Kidney tubule cell (primary cell): ENCODE measurements at regions not wholly inside any gene's neighbourhood (a gene's known extent, or its start where the extent isn't known, plus 50 kb on each side); places are given as distances from the start of the nearest gene placed in this dataset.

ENCODE experiments used
- DNase-seq: peaks from one replicate; pipeline ENCODE4 v3.0.0-alpha.2; 2018; ENCODE audit warnings: low spot score

DNA sequence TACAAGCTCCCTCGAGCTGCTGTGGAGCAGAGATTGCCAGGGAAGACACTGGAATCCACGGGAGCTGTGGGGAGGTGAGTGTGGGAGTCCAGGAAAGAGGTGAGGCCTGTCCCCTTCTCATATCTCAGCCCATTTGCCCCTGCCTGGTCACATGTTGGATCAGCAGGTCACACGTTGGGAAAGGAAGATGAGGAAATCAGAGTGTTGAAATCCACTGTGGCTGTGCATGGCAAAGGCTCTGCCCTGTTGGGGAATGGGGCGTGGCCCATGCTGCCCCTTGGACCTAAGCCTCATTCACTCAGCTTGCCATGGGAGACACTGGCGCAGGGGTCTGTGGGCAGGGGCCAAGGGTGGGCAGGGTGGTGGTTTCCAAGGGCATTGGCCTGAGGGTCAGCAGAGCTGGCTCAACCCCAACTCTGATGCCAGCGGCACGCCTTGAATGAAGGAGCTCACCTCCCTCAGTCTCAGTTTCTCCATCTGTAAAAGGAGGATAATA lies 85.4 kb upstream of the CPEB4 start:
- DNase-seq: peak; percentile 40

DNA sequence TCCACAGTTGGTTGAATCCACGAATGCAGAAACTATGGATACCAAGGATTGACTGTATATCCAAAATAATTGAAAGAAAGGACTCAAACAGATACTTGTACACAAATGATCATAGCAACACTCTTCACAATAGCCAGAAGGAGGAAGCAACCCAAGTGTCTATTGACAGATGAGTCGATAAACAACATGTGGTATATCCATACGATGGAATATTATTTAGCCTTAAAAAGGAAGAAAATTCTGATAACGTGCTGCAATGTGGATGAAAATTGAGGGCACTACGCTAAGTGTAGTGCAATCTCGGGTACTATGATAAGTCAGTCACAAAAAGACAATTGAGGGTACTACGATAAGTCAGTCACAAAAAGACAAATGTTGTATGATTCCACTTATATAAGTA lies 83.6 kb upstream of the CPEB4 start:
- no peak for DNase-seq

DNA sequence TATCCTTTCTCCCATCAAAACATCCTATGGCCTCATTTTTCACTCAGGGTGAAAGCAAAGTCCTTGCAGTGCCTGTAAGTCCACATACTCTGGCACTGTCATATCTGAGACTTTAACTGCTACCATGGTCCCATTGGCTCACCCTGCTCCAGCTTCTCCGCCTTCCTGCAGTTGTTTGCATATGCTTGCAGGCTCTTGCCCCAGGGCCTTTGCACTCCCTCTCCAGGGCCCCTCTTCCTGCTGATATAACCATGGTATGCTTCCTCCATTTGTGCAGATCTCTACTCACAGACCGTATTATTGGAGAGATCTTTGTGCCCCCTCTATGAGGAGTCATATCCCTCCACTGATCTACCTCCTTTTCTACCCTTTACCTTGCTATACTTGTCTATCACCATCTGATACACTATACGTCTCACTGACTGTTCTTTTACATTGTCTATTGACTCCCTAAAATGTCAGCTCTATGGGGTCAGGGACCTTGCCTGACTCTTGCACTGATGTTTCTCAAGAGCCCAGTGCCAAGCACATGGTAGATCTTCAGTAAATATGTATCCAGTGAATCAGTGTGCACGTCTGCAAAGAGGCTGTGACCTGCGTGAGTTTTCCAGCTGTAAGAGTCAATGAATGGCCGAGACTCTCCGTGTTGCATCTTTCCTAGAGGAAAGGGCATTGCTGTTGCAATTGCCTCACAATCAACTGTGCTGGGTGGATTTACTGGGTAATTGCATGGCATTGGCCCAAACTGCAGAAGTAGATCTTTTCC lies 81.7 kb upstream of the CPEB4 start:
- no peak for DNase-seq

DNA sequence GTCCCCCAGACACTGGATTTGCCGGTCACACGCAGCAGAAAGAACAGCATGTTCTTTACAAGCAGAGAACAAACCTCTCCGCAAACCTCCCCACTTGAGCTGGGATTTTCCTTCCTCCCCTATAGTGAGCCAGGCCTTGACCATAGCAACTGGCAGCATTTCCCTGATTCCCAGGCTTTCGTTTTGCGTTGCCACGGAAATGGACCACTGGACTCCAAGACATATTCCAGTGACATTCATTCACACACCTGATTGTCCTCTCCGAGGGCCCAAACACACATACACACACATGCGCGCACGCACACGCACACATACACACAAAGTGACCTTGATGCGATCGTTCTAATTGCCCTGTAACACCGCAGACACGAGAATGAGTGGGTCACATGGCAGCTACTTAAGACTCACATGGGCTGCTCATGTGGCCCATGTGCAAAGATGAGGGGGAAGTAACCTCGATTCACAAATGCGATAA lies 80.9 kb upstream of the CPEB4 start:
- DNase-seq: no peak

DNA sequence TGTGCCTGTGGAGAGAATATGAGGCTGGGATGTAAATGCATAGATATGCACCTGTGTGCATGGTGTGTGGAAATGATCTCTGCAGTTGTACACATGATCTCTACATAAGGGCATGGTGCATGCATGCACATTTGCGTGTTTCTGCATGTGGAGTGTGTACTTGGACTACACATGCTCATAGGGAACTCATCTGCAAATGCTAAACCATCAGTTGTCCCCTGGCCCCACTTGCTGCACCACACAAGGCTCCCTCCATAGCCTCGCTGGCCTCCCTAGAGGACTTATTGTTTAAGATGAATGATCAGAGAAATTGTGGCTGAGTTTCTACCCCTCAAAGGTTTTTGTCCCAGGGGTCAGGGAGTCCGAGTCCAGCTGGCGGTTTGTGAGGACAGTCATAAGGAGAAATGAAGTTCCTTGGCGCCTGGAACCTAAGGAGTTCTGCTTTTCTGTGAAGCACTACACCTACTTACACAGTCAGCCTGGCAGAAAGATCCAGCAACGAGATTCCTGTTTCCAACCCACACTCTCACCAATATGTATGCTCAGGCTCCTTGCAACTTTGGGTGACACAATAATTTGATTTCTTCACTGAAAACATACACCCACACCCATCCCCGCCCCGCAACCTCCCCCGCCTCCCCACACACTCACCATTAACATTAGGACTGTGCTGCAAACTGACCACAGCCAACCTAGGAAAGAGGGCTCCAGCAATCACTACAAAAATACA lies 79.9 kb upstream of the CPEB4 start:
- no peak for DNase-seq

DNA sequence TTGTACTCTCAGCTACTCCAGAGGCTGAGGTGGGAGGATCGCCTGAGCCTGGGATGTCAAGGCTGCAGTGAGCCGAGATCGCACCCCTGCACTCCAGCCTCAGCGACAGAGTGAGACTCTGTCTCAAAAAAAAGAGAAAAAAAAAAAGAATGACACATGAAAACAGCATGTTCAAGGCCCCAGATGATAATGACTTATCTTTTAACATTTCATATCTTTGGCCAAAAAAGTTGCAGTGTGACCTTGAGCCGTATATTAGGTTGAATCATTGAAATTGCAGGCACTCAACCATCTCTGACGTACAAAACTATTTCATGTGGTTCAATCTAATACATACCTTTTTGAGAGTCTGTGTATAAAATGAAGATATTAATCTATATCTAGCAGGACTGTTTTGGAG lies 79.1 kb upstream of the CPEB4 start:
- no peak for DNase-seq

DNA sequence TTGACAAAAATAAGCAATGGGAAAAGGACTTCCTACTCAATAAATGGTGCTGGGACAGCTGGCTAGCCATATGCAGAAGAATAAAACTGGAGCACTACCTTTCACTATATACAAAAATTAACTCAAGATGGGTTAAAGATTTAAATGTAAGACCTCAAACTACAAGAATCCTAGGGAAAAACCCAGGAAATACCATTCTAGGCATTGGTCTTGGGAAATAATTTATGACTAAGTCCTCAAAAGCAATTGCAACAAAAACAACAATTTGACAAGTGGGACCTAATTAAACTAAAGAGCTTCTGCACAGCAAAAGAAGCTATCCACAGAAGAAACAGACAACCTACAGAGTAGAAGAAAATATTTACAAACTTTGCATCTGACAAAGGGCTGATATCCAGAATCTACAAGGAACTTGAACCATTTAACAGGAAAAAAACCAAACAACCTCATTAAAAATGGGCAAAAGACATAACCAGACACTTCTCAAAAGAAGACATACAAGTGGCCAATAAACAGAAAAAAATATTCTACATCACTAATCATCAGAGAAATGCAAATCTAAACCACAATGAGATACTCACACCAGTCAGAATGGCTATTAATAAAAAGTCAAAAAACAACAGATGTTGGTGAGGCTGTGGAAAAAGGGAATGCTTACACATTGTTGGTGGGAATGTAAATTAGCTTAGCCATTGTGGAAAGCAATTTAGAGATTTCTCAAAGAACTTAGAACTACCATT lies 75.2 kb upstream of the CPEB4 start:
- no peak for DNase-seq

DNA sequence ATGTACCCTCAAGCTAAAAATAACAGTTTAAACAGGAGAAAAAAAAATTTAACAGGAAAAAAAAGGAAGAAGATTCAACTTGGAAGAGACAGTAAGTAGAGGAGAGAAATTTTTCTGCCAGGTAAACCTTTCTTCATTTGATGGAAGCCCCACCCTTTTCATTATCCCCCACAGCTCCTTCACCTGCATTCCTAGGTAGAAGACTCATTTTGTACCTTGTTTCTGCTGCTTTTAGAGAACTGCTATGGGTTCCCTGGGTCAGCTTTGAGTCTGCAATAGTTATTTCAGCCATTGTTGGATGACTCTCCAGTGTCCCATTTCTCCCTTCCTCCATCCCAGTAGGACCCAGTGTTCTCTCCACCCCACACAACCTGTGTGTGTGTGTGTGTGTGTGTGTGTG lies 74.1 kb upstream of the CPEB4 start:
- DNase-seq: no peak

DNA sequence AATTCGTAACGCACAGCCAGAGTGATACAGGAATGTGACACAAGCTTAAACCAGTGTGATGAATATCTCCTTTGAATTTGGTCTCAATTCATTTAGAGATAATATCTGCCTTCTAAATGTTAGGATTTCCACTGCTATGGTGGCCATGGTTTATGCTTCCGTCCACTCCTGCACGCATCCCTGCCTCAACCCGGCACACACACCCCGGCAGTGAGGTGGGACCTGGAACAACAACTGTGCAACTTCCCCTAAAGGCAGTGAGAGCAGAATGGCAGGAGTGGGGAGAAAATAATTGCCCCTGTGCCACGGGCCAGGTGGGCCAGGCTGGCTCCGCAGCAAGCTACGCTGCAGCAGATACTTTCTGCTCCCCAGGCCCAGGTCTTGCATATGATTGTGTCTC lies 72.6 kb upstream of the CPEB4 start:
- no peak for DNase-seq

DNA sequence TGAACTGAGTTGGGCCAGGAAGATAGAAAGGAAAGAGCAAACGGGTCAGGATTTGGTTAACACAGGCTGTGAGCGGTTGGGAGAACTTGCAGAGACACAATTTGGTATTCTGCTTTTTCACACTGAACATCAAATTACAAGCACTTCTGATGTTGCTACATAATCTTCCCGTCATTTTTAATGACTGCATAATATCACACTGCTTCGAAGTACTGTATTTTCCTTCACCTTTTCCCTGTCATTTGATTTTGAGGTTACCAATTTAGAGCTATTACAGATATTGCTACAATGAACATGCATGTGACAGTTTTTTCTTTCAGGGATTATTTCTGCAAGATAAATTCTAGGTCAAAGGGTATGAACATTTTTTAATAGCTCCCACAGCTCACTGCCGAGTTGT lies 71.4 kb upstream of the CPEB4 start:
- no peak for DNase-seq

DNA sequence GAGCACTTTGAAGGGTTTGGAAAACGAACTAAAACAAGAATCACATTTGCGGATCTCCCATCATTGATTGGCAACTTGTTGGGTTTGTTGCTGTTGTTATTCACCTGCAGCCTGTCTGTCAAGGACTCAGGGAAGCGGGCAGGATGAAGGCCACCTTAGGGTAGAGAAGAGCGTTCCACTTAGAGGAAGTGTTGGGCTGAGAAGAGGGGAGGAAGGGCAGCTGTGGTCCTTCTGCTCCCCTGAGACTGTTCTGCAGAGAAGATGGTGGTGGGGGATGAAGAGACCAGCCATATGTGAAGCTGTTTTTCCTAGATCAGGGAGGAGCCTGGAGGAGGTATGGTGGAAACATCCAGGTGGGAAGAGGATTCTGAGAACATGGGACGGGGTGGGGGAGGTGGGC lies 70.6 kb upstream of the CPEB4 start:
- no peak for DNase-seq

DNA sequence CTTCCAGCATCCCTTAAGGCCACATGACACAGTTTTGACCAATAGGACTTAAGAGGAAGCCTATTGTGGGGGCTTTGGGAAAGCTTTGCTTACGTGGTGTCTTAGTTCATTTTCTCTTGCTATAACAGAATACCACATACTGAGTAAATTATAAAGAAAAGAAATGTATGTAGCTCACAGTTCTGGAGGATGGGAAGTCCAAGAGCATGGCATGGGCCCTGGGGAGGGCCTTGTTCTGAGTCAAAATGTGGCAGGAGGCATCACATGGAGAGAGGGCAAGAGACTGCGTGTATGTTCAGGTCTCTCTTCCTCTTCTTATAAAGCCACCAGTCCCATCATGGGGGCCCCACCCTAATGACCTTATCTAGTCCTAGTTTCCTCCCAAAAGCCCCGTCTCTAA lies 68.6 kb upstream of the CPEB4 start:
- DNase-seq: no peak

DNA sequence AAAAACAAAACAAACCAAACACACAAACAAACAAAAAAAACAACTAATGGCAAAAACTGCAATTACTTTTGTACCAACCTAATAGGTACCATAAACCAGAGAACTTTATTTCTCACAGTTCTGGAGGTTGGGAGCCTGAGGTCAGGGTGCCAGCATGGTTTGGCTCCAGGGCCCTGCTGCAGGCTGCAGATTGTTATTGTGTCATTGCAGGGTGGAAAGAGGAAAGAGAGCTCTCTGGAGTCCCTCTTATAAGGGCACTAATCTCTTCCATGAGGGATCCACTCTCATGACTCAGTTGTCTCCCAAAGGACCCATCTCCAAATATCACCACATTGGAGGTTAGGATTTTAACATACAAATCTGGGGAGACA lies 64.9 kb upstream of the CPEB4 start:
- no peak for DNase-seq

DNA sequence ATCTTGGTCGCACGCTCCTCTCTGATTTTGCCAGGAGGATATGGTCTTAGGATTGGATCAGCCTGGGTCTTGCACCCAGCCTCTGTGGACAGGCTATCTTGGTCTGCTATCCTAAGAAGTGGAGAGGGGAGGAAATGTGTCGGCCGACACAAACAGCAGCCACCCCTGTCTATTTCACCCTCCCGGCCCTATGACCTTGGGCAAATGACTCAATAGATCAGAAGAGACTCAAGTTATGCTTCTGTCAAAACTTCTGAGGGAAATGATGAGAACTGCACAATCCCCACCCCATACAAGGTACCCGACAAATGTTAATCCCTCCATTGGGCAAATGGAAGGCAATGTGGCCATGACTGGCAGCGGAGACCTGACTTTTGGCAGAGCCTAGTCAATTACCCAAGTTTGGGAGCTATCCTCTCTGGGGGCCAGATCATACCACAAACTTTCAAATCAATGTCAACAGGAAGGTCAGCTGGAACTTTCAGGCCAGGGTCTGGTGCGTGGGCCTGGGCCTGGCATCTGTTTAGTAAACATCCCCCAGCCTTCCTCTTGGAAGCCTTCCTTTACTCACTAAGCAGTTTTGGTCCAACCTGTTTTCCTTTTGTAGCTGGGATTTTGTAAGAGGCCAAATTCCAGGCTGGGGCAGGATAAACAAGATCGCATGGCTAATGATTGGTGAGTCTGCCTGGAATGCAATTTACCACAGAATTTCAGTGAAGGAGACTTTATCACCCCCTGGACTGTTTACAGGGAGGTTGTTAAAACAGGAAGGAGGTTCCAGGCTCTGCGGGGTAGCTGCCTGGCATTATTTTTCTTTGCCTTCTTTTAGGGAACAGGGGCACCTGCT lies 64.2 kb upstream of the CPEB4 start:
- DNase-seq: peak; percentile 95

DNA sequence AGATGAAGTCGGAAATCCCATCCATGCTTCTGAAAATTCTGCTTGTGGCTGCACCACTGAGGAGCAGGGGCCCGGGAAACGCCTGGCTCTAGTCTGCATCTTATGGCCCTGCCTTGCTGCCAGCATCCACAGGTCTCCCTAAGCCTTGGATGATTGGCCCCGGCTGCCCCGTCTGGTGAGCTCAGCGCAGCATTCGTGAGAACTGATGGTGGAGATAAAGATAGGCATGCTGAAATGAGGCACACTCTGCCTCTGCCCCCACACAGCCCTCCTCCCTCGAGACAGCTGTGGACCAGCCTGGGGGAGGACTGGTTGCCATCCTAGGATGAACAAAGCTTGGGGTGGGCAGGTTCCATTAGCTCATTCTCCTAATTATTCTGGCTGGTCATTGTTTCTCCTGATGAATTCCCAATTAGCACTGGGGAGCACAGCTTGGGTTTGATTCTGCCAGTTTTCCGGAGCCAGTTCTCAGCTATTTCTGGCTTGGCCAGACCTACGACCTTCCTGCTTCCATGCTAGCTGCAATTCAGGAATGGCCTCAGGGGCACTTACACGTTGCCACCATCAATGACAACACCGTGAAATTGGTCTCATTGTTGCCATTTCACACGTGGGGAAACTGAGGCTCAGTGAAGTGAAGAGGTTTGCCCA lies 62.8 kb upstream of the CPEB4 start:
- peak; percentile 68 for DNase-seq

DNA sequence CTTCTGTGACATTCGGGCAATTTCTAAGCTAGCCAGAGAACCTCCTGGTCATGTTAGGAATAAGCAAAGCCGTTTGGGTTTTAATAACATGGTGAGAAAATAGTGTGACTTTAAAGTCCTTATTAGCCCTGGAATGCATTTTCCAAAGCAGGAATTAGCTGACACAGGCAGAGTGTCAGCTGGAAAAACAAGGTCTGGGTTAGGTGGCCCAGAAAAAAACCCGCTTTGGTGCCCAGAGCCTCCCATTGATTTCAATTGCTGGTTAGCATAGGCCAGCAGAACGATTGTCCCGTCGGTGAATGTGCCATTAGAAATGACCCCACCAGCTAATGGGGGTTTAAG lies 62.1 kb upstream of the CPEB4 start:
- DNase-seq: no peak

DNA sequence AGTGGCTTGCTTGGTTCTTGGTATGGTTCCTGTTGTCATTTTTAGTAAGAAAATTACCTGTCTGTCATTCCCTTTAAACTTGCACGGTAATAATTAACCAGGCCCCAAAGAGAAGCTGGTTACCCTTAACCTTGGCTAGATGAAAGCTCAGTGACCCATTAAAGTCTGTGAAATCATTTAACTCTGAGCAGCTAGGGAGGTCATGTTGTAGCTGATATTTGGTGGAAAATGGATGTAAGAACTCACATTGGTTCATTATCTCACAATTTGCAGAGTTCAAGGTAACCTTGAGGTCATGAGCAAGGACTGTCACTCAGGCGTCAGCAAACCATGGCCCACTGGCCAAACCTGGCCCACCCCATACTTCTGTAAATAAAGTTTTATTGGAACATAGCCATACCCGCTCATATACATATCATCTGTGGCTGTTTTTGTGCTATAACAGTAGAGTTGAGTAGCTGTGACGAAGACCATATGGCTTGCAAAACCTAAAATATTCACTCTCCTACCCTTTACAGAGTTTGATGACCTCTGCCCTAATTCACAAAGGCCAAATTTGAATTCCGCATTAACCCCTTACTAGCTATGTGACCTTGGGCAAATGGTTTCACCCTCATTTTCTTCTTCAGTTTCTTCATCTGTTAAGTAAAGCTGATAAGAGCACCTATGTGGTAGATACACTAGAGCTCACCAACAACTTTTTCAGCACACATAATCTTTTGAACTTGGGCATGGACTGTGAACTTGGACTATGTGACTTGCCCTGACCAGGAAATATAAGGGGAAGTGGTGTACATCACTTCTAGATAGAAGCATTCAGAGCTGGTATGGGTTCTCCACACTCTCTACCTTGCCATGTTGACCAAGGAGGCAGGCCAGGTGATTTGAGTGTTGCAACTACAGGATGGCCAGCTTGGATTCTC lies 61.5 kb upstream of the CPEB4 start:
- DNase-seq: peak; percentile 49

DNA sequence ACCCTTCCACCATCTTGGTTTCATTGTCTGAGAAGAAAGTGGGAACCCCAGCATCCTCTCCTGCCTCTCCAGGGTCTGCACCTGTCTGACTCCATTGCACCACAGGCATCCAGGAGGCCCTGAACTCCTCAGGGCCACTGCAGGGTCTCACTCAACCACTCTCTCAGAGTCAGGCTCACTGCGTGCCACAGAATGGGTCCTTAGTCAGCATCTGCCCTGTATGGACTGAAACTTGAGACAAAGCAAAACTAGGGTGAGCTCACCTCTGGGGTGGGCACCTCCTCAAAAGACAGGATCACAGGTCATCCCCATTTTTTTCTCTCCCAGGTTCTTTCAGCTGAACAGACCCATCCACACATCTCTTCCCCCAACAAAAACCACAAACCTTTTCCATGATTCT lies 59.2 kb upstream of the CPEB4 start:
- no peak for DNase-seq

DNA sequence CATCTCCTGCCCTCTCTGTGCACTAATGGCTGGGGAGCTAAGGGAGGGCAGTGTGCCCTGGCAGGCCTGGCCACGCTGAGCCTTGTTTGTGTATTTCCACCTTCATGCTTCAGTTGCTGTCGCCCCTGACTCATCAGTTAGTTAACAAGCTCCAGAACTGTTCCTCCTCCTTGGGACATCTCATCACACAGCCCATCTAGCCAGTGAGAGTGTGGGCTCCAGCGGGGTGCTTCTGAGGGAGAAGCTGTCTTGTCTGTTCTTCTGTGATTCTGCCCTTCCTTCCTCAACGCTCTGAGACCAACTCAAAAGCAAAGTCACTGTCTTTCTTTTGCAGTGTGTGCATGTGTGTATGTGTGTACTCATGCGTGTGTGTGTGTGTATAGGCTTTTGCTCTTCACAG lies 58.3 kb upstream of the CPEB4 start:
- peak; percentile 93 for DNase-seq

DNA sequence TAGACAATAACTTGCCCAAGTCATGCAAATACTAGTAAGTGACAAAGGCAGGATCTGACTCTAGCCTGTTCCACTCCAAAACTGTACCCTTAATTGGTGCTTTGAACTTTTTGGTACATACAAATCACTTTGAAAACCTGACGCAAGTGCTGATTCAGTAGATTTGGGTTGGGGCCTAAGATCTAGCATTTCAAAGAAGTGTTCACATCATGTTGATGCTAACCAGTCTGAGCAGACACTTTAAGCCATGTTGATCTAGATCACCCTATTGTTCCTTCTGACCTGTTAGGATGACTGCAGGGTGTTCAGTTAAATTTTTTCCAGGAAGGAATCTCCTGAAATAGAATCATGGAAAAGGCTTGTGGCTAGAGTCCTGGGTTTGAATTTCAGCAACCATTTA lies 57.7 kb upstream of the CPEB4 start:
- DNase-seq: no peak
